Prostate gland (tissue), 2 donors: ENCODE measurements at regions not wholly inside any gene's neighbourhood (a gene's known extent, or its start where the extent isn't known, plus 50 kb on each side); places are given as distances from the start of the nearest gene placed in this dataset.

ENCODE experiments used
- DNase-seq: peaks from one replicate; pipeline ENCODE4 v3.0.0-alpha.2; 2019; ENCODE audit warnings: low spot score
- H3K27ac ChIP-seq, 2 donors: fragments of 200-600 bp; sonication (generic); 2 replicates each; pipeline ENCODE4 v1.5.1; 2017 to 2019
- H3K27me3 ChIP-seq: fragments of 200-600 bp; sonication (generic); replicated peaks from 2 replicates; pipeline ENCODE4 v1.5.1; 2019; ENCODE audit not compliant: insufficient read depth
- H3K36me3 ChIP-seq, 2 donors: fragments of 200-600 bp; sonication (generic); 1 replicate in 1 of 2; 2 replicates in 1 of 2; pipeline versions ENCODE4 v1.5.1 to v1.8.1; 2017 to 2019
- H3K4me1 ChIP-seq: fragments of 200-600 bp; sonication (generic); replicated peaks from 2 replicates; pipeline ENCODE4 v1.5.1; 2019
- H3K4me3 ChIP-seq, 2 donors: fragments of 200-600 bp; sonication (generic); 2 replicates each; pipeline ENCODE4 v1.5.1; 2017 to 2019
- H3K9me3 ChIP-seq: fragments of 200-600 bp; sonication (generic); 2 replicates; pipeline ENCODE4 v1.5.1; 2017
- POLR2A ChIP-seq: fragments of 450-650 bp; IDR thresholded peaks from one replicate; pipeline ENCODE4 v1.6.1; 2016; ENCODE audit warnings: antibody characterized with exemption, mild to moderate bottlenecking
- POLR2AphosphoS5 ChIP-seq: sonication (generic); formaldehyde crosslinking; IDR thresholded peaks from one replicate; pipeline ENCODE4 v1.6.1; 2017; ENCODE audit warnings: antibody characterized with exemption
- WGBS: methylation state at CpG from one replicate; pipeline ENCODE4 v1.1.5; 2018; 5-methylcytosine and 5-hydroxymethylcytosine counted together
- intact Hi-C: fragments of 100-400 bp; cut with DNase I; formaldehyde crosslinking; loops from one replicate; pipeline ENCODE4 v1.14.2; 2022
- TF ChIP-seq, protein P1 (sequence below), 4 experiments: fragments of 200-600 bp in 2 of 4; fragments of 450-650 bp in 2 of 4; sonication (generic) in 2 of 4; IDR thresholded peaks; 1 replicate in 3 of 4; 2 replicates in 1 of 4; pipeline ENCODE4 v1.5.1; 2016 to 2019; ENCODE audit warnings: antibody characterized with exemption in 4 of 4, mild to moderate bottlenecking in 2 of 4, moderate library complexity in 2 of 4

DNA sequence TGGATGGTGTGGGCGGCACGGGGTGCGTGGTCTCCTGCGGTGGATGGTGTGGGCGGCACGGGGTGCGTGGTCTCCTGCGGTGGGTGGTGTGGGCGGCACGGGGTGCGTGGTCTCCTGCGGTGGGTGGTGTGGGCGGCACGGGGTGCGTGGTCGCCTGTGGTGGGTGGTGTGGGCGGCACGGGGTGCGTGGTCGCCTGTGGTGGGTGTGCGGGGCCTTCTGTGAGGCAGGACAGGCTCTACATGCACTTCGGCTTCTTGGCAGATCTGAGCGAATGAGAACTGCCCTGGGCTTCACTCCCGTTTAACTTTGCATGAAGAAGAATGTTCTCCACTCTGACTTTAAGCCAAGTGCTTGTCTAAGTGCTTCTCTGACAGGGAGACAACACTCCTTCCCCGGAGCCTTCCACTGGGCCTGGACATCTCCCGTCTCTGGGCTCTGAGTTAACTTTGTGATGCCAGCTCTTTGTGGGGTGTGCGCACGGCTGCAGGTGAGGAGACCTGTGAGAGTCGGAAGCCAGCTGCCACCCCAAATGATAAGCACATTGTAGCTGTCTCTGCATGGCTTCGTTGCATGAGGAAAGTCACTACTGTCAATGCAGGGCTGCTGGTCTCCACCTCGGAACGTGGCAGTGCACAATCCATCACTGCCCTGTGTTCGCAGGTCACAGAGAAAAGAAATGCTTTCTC is 244.8 kb downstream of the DLL1 start:
- no peak overlapping the region for H3K4me3 ChIP-seq
- no peaks in the 10 kb centered on the region for H3K9me3 ChIP-seq
- H3K27me3 ChIP-seq, result no peaks in the 10 kb centered on the region
- DNase-seq, result no peak
- no peaks in the 10 kb centered on the region for H3K36me3 ChIP-seq
- H3K27ac ChIP-seq, result no peak overlapping the region
- WGBS, result 66% methylated on average over 33 of the region's 33 CpGs
- TF ChIP-seq POLR2A, result no peak
- TF ChIP-seq POLR2AphosphoS5, result no peak
- TF ChIP-seq, protein P1, sequence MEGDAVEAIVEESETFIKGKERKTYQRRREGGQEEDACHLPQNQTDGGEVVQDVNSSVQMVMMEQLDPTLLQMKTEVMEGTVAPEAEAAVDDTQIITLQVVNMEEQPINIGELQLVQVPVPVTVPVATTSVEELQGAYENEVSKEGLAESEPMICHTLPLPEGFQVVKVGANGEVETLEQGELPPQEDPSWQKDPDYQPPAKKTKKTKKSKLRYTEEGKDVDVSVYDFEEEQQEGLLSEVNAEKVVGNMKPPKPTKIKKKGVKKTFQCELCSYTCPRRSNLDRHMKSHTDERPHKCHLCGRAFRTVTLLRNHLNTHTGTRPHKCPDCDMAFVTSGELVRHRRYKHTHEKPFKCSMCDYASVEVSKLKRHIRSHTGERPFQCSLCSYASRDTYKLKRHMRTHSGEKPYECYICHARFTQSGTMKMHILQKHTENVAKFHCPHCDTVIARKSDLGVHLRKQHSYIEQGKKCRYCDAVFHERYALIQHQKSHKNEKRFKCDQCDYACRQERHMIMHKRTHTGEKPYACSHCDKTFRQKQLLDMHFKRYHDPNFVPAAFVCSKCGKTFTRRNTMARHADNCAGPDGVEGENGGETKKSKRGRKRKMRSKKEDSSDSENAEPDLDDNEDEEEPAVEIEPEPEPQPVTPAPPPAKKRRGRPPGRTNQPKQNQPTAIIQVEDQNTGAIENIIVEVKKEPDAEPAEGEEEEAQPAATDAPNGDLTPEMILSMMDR (IDR thresholded peaks at IDR 0.05), result no peak
- intact Hi-C loops, result loop anchor here (10.0 kb wide), 1 partner anchor 249 kb away; the partner anchor contains the start of gene DLL1
- H3K4me1 ChIP-seq, result no peaks in the 10 kb centered on the region

DNA sequence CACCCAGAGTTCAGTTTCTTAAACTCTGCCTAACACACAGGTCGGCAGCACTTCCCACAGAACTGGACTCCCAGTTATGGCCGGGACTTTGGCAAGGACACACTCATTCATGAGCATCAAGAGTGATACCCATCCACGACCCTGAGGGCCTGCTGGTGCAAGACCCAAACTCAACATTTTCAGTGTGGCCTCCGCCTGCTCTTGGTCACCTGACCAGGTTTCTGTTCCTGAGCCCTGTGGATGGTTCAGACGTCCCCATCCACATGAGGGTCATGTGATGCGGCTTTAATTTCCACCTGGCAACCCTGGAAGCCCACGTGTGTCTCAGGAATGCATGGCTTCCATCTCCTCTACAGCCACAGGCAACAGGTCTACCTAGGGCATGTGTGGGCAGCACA is 245.3 kb downstream of the DLL1 start:
- Histone ChIP-seq H3K27ac (no peak overlapping the region), H3K36me3 (no peaks in the 10 kb centered on the region), H3K4me3 (no peak overlapping the region), H3K9me3 (no peaks in the 10 kb centered on the region), H3K27me3 (no peaks in the 10 kb centered on the region), H3K4me1 (no peaks in the 10 kb centered on the region)
- WGBS, result 86% methylated on average over 7 of the region's 7 CpGs
- intact Hi-C loops, result loop anchor here (10.0 kb wide), 1 partner anchor 249 kb away; the partner anchor contains the start of gene DLL1
- no peak for TF ChIP-seq POLR2A
- TF ChIP-seq POLR2AphosphoS5, result no peak
- TF ChIP-seq, protein P1 (IDR thresholded peaks at IDR 0.05), result no peak
- no peak for DNase-seq

DNA sequence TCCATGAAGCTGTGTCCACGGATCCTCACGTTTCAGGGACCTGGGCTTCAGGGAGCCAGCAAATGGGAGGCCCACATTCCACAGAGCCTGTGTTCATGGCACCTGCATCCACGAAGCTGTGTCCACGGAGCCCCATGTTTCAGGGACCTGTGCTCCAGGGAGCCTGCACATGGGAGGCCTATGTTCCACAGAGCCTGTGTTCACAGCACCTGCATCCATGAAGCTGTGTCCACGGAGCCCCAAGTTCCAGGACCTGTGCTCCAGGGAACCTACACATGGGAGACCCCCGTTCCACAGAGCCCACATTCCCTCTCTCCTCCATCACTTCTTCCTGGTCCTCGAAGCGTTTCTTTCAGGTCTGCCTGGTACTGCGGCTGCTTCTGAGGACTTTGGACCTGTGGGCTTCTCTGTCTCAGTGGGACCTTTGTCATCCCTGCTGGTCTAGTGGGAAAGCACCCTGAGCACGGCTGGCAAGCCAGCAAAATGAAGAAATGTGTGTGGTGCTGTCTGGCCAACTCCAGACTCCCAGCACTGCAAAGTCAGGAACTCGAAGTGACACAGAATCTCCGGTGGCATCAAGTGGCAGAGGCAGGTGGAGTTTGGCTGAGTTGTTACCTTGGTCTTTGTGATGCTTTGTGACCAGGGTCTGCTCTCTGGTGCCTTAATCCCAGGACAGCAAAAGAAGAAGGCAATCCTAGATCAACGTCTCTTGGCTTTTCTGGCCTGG is 245.9 kb downstream of the DLL1 start:
- WGBS, result 90% methylated on average over 13 of the region's 13 CpGs
- intact Hi-C loops, result loop anchor here (10.0 kb wide), 1 partner anchor 250 kb away; the partner anchor contains the start of gene DLL1
- DNase-seq, result no peak
- Histone ChIP-seq H3K36me3 (no peaks in the 10 kb centered on the region), H3K9me3 (no peaks in the 10 kb centered on the region), H3K27ac (no peak overlapping the region), H3K4me1 (no peaks in the 10 kb centered on the region), H3K27me3 (no peaks in the 10 kb centered on the region), H3K4me3 (no peak overlapping the region)
- TF ChIP-seq, protein P1 (IDR thresholded peaks at IDR 0.05), result no peak
- TF ChIP-seq POLR2AphosphoS5, result no peak
- no peak for TF ChIP-seq POLR2A

DNA sequence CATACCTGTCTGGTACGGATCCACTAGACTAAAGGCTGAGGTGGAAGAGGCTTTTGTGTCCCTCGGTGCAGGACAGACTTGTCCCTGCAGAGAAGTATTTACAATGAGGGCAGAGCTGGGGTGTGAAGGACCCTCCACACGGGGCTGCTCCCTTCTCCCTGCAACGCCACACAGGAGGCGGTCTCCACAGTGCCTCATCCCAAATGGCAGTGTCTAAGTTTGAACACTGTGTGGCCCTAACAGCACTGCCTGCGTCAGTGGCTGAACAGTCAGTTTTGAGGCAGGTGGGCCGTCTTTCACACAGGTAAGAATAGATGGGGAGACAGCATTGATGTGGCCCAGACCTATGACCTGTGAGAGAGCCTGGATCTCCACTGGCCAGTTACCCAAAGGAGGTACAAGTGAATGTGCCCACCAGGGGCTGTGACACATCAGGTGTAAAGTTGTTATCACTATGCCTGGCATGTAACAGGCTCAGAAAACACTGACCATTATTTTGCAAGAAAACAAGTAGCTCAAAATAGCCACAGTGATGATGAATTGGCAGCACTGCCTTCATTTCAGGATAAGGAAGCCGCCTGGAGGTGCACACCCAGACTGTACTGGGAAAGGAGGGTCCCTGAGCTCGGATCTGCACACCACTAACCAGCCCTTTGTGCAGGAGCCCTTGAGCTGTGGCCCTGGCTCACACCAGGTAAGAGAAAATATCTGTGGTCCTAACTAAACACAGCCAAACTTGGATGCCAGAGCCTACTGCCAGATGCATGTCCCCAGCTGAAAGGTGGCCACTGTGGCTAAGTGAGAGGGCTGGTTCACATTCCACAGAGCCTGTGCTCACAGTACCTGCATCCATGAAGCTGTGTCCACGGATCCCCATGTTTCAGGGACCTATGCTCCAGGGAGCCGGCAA is 246.7 kb downstream of the DLL1 start:
- no peaks in the 10 kb centered on the region for H3K4me1 ChIP-seq
- no peak for TF ChIP-seq POLR2A
- TF ChIP-seq POLR2AphosphoS5, result no peak
- TF ChIP-seq, protein P1 (IDR thresholded peaks at IDR 0.05), result no peak
- no peaks in the 10 kb centered on the region for H3K36me3 ChIP-seq
- DNase-seq, result no peak
- no peaks in the 10 kb centered on the region for H3K9me3 ChIP-seq
- WGBS, result 76% methylated on average over 11 of the region's 11 CpGs
- H3K27me3 ChIP-seq, result no peaks in the 10 kb centered on the region
- intact Hi-C loops, result loop anchor here (10.0 kb wide), 1 partner anchor 251 kb away; the partner anchor contains the start of gene DLL1
- H3K4me3 ChIP-seq, result no peak overlapping the region
- H3K27ac ChIP-seq, result no peak overlapping the region
